NB4 (cell line): ENCODE measurements at regions not wholly inside any gene's neighbourhood (a gene's known extent, or its start where the extent isn't known, plus 50 kb on each side); places are given as distances from the start of the nearest gene placed in this dataset.

Experiments
- MYC ChIP-seq: IDR thresholded peaks from 2 replicates; pipeline ENCODE4 v1.6.1; 2011; ENCODE audit warnings: low read depth, low read length
- POLR2A ChIP-seq: IDR thresholded peaks from 2 replicates; pipeline ENCODE4 v1.6.1; 2011; ENCODE audit warnings: mild to moderate bottlenecking; ENCODE audit not compliant: insufficient read length; ENCODE audit errors: extremely low read depth
- TF ChIP-seq, protein P1 (sequence below): IDR thresholded peaks from 2 replicates; pipeline ENCODE4 v1.6.1; 2011; ENCODE audit warnings: low read depth, low read length
- TF ChIP-seq, protein P2 (sequence below): IDR thresholded peaks from one replicate; pipeline ENCODE4 v1.5.1; 2012; ENCODE audit warnings: low read depth, low read length

DNA sequence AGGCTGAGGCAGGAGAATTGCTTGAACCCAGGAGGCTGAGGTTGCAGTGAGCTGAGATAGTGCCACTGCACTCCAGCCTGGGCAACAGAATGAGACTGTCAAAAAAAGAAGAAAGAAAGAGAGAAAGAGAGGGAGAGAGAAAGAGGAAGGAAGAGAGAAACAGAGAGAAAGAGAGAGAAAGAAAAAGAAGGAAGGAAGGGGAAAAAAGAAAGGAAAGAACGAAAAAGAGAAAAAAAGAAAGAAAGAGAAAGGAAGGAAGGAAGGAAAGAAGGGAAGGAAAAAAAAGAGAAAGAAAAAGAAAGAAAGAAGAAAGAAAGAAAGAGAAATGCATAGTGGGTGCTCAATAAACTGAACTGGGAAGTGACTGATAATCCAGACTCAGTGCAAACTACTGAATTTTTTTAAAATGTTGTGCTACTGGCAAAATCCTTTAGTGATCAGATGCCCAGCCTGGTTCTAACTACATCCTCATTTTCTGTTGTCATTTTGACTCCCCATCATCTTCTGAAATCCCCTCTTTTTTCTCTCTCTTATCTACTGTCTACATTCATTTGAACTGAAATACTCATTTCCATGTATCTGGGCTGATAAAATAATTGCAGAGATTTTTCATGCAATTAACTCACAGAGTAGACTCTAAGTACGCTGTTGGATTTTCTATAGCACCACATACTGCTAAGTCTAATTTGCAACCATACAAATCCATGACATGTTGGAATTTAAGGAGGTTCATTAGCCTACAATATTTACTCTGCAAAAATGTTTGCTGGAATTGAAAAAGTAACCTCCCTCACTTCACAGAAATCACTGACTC, 85.3 kb upstream of the HIVEP1 start:
- TF ChIP-seq, protein P1, sequence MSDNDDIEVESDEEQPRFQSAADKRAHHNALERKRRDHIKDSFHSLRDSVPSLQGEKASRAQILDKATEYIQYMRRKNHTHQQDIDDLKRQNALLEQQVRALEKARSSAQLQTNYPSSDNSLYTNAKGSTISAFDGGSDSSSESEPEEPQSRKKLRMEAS, result no peak
- TF ChIP-seq, protein P2, sequence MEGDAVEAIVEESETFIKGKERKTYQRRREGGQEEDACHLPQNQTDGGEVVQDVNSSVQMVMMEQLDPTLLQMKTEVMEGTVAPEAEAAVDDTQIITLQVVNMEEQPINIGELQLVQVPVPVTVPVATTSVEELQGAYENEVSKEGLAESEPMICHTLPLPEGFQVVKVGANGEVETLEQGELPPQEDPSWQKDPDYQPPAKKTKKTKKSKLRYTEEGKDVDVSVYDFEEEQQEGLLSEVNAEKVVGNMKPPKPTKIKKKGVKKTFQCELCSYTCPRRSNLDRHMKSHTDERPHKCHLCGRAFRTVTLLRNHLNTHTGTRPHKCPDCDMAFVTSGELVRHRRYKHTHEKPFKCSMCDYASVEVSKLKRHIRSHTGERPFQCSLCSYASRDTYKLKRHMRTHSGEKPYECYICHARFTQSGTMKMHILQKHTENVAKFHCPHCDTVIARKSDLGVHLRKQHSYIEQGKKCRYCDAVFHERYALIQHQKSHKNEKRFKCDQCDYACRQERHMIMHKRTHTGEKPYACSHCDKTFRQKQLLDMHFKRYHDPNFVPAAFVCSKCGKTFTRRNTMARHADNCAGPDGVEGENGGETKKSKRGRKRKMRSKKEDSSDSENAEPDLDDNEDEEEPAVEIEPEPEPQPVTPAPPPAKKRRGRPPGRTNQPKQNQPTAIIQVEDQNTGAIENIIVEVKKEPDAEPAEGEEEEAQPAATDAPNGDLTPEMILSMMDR, result no peak
- TF ChIP-seq POLR2A, result no peak
- TF ChIP-seq MYC, result no peak
